NB4 (cell line): ENCODE measurements at regions not wholly inside any gene's neighbourhood (a gene's known extent, or its start where the extent isn't known, plus 50 kb on each side); places are given as distances from the start of the nearest gene placed in this dataset.

Source experiments
- CTCF ChIP-seq: IDR thresholded peaks from one replicate; pipeline ENCODE4 v1.5.1; 2012; ENCODE audit warnings: low read depth, low read length
- TF ChIP-seq, protein P1 (sequence below): IDR thresholded peaks from 2 replicates; pipeline ENCODE4 v1.6.1; 2011; ENCODE audit warnings: low read depth, low read length

DNA sequence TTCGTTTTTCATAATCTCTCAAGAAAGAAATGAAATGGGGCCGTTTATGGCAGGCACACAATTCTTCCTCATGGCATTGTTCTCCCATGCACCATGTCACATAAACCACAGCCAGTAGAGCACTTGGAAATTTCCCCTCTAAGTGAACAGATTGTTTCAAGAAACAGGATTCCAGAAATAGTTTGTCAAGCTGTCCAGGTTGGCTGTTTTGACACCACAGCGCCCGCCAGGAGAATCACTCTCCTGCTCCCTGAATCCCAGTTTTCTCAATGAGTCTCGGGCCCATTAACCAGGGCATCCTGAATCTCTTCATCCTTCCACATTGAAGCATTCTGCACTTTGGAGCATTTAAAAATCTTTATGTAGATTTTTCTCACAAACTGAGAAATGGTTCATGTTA is 172.2 kb upstream of the NEBL start:
- TF ChIP-seq, protein P1, sequence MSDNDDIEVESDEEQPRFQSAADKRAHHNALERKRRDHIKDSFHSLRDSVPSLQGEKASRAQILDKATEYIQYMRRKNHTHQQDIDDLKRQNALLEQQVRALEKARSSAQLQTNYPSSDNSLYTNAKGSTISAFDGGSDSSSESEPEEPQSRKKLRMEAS = no peak
- no peak for TF ChIP-seq CTCF
